GM18867 (cell line): ENCODE measurements at regions not wholly inside any gene's neighbourhood (a gene's known extent, or its start where the extent isn't known, plus 50 kb on each side); places are given as distances from the start of the nearest gene placed in this dataset.

Source experiments
- ATAC-seq: cut with Tn5 transposase; IDR thresholded peaks from one replicate; pipeline ENCODE4 v1.9.1; 2021; ENCODE audit warnings: mild to moderate bottlenecking, moderate library complexity; ENCODE audit not compliant: unreplicated experiment

- ATAC-seq: no peak
These were observed 310.0 kb downstream of the RBM26 start for GRCh38 chr13:79096099-79096498.

- ATAC-seq: no peak
These were observed 315.4 kb downstream of the RBM26 start for GRCh38 chr13:79090552-79091124.

DNA sequence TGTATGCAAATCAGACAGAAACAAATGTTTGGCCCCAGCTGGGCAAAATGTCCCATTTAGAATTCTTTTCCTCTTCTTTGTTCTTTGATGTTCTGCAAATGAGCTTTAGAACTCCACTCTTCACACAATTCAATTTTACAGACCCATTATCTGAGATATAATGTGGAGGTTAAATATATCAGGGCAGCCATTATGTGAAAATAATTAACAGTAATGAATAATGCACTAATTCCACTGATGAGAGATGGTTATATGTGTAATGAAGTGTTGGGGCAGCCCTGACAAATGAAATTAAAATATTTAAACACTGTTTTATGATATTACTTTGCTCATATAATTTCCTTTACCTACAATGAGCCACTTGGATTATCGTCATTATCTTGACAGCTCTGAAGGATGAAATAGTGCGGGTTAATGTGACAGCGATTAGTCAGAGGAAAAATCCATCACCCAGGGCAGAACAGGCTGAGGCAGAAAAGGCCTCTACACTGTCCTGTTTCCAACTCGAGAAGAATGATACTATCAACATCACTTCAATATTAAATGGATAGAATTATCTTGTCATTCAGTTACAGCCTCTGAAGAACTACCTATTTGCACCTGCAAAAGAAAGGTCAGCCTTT is 321.1 kb downstream of the RBM26 start:
- ATAC-seq: no peak

- ATAC-seq: no peak
These were observed 324.1 kb downstream of the RBM26 start for GRCh38 chr13:79081942-79082341.

- ATAC-seq: no peak
These were observed 326.7 kb downstream of the RBM26 start for GRCh38 chr13:79079351-79079839.

DNA sequence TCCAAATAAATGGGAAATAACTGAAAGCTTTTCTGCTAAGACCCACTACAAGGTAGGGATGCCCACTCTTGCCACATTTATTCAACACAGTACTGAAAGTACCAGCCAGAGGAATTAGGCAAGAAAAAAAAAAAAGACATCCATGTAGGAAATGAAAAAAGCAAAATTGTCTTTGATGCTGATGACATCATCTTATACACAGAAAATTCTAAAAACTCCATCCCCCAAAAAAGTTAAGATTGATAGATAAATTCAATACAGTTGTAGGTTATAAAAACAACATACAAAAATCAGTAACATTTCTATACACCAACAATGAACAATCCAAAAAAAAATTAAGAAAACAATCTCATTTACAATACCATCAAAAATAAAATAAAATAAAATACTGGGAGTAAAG is 330.4 kb downstream of the RBM26 start:
- no peak for ATAC-seq

GRCh38 chr13:79070343-79070974 is 335.6 kb downstream of the RBM26 start:
- peak; percentile 87 for ATAC-seq

GRCh38 chr13:79062291-79062690 is 343.8 kb downstream of the RBM26 start:
- ATAC-seq: no peak

DNA sequence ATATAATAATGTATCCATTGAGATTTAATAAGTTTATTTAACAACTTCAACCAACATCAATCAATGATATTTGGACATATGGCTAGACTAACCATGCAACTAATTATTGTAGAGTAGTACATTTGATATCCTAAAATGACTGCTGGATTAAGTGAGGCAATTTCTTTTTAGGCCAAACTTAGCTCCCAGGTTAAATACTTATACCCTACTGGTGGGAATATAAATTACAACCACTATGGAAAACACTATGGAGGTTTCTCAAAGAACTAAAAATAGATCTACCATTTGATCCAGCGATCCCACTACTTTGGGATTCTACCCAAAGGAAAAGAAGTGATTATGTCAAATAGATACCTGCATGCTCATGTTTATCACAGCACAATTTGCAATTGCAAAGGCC is 345.8 kb downstream of the RBM26 start:
- no peak for ATAC-seq

DNA sequence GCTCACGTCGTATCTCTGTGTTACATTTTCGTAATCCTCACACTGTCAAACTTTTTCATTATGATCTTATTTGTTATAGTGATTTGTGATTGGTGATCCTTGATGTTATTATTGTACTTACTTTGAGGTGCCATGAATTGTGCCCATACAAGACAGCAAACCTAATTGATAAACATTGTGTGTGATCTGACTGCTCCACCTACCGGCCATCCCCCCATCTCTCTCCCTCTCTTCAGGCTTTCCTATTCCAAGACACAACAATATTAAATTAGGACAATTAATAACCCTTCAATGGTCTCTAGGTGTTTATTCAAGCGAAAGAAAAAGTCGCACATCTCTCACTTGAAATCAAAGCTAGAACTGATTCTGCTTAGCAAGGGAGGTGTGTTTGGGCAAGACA is 349.3 kb downstream of the RBM26 start:
- no peak for ATAC-seq

GRCh38 chr13:79051472-79051871 is 354.6 kb downstream of the RBM26 start:
- no peak for ATAC-seq

DNA sequence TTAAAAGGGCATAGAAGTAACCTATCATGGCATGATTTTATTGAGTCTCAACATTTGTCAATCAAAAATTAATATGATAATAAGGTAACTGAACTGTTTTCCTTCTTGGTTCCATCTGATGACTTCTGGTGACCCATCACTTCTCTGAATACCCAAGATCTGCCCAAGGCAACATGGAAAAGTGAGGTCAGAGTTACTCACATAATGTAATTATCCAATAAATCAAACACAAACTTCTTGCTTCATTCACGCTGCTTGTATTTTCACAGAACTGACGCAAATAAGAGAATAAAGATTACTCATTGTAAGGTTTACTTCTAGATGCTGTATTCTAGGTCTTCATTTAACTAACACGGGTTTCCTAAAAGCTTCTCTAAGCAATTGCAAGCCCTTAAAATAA is 361.6 kb downstream of the RBM26 start:
- no peak for ATAC-seq

- no peak for ATAC-seq
These were observed 362.8 kb downstream of the RBM26 start for GRCh38 chr13:79043208-79043607.

- ATAC-seq: no peak
These were observed 368.9 kb downstream of the RBM26 start for GRCh38 chr13:79037197-79037596.

DNA sequence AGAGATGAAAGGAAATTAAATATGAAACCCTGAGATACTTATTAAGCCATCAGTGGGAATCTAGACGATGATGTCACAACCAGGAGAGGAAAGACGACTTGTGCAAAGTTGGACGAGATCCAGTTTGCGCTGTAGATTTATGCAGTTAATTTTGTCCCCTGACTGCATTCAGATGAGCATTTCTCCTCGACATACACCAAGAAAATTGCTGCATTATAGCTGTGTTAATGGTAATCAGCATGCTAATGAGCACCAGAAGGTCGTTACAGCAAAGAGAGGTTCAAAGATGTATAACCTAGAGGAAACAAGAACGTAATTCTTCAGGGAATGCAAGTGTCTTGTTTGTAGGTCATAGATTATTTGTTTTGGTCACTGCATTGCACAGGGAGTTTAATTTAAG is 371.7 kb downstream of the RBM26 start:
- ATAC-seq: no peak

DNA sequence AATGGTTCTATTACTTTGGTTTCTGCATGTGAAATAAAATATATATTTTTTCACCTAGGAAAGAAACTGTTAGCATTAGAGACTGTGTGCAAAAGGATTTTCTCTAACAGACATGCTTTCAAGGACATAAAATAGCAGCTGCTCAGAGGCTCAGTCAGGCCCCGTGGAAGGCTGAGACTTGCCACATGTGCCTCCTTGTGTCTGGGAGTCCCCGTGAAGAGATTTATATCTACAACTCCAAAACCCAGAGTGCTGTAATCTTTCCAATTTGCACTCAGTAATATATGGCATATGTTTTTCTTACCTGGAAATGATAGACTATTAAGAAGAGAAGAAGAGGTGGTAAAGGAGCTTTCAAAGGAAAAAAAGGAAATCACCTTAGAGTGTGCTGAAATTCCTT is 371.6 kb upstream of the OBI1 start:
- no peak for ATAC-seq

GRCh38 chr13:79018166-79018565 is 359.2 kb upstream of the OBI1 start:
- ATAC-seq: no peak

GRCh38 chr13:79011179-79011578 is 352.2 kb upstream of the OBI1 start:
- peak; percentile 70 for ATAC-seq

GRCh38 chr13:79003989-79004898 is 345.3 kb upstream of the OBI1 start:
- ATAC-seq: no peak

DNA sequence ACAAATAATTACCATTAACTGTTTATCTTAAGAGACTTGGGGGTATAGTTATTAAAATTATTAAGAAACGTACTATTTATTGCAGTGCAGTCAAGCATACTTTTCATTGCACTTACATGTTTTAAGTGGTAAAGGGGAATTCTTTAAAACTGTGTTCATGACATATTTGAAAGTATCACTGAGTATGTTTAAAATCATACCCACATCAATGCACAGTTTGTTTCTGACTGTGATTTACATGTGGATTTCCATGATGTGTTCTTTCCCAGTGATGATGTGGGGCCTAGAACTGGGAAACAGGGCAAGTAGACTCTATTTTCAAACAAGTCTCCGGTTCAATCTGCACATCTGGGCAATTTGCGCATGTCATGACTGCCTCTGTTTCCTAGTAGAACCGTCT is 340.5 kb upstream of the OBI1 start:
- no peak for ATAC-seq

DNA sequence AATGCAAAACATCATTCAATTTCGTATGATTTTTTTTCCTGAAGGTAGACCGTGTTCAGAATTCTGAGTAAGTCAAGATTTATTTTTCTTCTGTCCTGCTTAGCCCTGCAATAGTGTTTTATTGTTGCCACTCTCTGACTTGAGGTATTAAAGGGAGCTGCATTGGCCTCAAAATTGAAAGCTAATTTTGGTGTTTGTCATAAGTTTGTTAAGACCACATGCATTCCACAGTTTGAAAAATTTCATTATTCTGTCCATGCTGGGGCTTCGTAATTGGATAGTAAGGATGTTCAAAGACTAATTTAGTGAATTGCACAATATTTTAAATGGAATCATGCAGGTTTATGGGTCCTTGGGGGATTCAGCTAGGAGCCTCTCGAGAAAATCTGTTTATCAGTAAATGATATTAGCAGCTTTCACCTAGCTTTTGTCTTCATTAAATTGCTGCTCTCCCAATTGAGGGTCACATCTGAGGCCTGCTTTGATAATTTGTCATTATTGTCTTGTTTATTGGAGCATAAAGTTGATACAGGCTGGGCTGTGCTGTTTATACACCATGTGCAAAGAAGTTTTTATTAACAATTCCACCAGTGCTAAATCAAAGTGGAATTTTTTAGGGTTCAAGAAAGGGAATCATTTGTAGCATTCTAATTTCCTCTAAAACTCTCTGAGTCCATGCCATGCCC is 339.8 kb upstream of the OBI1 start:
- peak; percentile 17 for ATAC-seq
